Vagina (tissue), 2 donors: ENCODE measurements at regions not wholly inside any gene's neighbourhood (a gene's known extent, or its start where the extent isn't known, plus 50 kb on each side); places are given as distances from the start of the nearest gene placed in this dataset.

Experiments used
- POLR2A ChIP-seq, 2 donors: fragments of 450-650 bp; IDR thresholded peaks; one replicate each; pipeline ENCODE4 v1.6.1; 2017; ENCODE audit warnings: antibody characterized with exemption in 2 of 2, mild to moderate bottlenecking in 2 of 2, moderate library complexity in 2 of 2
- POLR2AphosphoS5 ChIP-seq, 2 donors: sonication (generic); formaldehyde crosslinking; IDR thresholded peaks; one replicate each; pipeline ENCODE4 v1.9.0; 2017; ENCODE audit warnings: antibody characterized with exemption in 2 of 2, mild to moderate bottlenecking in 2 of 2, low read depth in 1 of 2; ENCODE audit not compliant: insufficient read depth in 1 of 2
- TF ChIP-seq, protein P1 (sequence below), 3 experiments: fragments of 450-650 bp in 2 of 3; fragments of 200-600 bp in 1 of 3; sonication (generic) in 1 of 3; IDR thresholded peaks; one replicate each; pipeline ENCODE4 v1.5.1; 2017 to 2019; ENCODE audit warnings: antibody characterized with exemption in 3 of 3, mild to moderate bottlenecking in 2 of 3, moderate library complexity in 2 of 3

DNA sequence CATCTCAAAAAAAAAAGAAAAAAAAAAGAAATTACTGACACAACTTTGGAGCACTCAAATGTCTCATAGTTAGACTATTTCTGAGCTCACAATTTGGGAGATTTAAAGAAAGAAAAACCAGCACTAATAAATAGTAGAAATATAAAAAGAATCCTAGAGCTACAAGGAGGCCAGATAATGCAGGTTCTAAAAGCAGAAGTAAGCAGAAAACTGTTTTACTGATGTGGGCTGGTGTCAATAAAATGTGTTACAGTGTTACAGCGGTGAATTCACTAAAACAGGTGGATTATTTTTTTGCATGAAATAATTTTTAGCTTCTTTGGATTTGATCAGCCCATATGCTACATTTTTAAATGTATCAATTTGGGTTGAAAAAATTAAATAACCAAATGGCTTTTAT is 375.9 kb downstream of the GPM6A start:
- TF ChIP-seq, protein P1, sequence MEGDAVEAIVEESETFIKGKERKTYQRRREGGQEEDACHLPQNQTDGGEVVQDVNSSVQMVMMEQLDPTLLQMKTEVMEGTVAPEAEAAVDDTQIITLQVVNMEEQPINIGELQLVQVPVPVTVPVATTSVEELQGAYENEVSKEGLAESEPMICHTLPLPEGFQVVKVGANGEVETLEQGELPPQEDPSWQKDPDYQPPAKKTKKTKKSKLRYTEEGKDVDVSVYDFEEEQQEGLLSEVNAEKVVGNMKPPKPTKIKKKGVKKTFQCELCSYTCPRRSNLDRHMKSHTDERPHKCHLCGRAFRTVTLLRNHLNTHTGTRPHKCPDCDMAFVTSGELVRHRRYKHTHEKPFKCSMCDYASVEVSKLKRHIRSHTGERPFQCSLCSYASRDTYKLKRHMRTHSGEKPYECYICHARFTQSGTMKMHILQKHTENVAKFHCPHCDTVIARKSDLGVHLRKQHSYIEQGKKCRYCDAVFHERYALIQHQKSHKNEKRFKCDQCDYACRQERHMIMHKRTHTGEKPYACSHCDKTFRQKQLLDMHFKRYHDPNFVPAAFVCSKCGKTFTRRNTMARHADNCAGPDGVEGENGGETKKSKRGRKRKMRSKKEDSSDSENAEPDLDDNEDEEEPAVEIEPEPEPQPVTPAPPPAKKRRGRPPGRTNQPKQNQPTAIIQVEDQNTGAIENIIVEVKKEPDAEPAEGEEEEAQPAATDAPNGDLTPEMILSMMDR (IDR thresholded peaks at IDR 0.05): no peak
- TF ChIP-seq POLR2A (IDR thresholded peaks at IDR 0.05) (no peak), POLR2AphosphoS5 (IDR thresholded peaks at IDR 0.05; ENCODE audit: insufficient read depth in 1 of 2, low read depth in 1 of 2) (no peak)
